GM12864 (cell line): ENCODE measurements at regions not wholly inside any gene's neighbourhood (a gene's known extent, or its start where the extent isn't known, plus 50 kb on each side); places are given as distances from the start of the nearest gene placed in this dataset.

Experiments used
- DNase-seq: peaks from one replicate; pipeline ENCODE4 v3.0.0-alpha.2; 2011; ENCODE audit warnings: low read depth
- H3K4me3 ChIP-seq: 2 replicates; pipeline ENCODE4 v1.5.1; 2011; ENCODE audit warnings: mild to moderate bottlenecking, low read depth, low read length, control low read depth
- CTCF ChIP-seq: IDR thresholded peaks from 2 replicates; pipeline ENCODE4 v1.5.1; 2011; ENCODE audit warnings: low read depth, mild to moderate bottlenecking, moderate library complexity, low read length, control low read depth, inconsistent platforms; ENCODE audit errors: missing control alignments

- DNase-seq, result no peak
- H3K4me3 ChIP-seq, result no peak overlapping the region
- TF ChIP-seq CTCF, result no peak
Observed at GRCh38 chr12:86521870-86522269, 265.7 kb upstream of the MGAT4C start.

GRCh38 chr12:86513226-86513625 lies 257.0 kb upstream of the MGAT4C start:
- TF ChIP-seq CTCF, result no peak
- no peak for DNase-seq
- no peak overlapping the region for H3K4me3 ChIP-seq

- TF ChIP-seq CTCF, result no peak
Observed at GRCh38 chr12:86496595-86496994, 240.4 kb upstream of the MGAT4C start.

GRCh38 chr12:86484473-86484872 lies 228.3 kb upstream of the MGAT4C start:
- no peak overlapping the region for H3K4me3 ChIP-seq
- TF ChIP-seq CTCF, result no peak
- DNase-seq, result no peak

More at GRCh38 chr12:86496595-86496994, 240.4 kb upstream of the MGAT4C start:
- H3K4me3 ChIP-seq, result no peak overlapping the region
- DNase-seq, result no peak

GRCh38 chr12:86473231-86473630 lies 217.0 kb upstream of the MGAT4C start:
- no peak overlapping the region for H3K4me3 ChIP-seq
- no peak for DNase-seq
- no peak for TF ChIP-seq CTCF

- no peak for TF ChIP-seq CTCF
- no peak for DNase-seq
- H3K4me3 ChIP-seq, result no peak overlapping the region
Observed at GRCh38 chr12:86456776-86457175, 200.6 kb upstream of the MGAT4C start.

- DNase-seq, result no peak
- no peak overlapping the region for H3K4me3 ChIP-seq
- TF ChIP-seq CTCF, result no peak
Observed at GRCh38 chr12:86456241-86456640, 200.1 kb upstream of the MGAT4C start.
